SK-N-SH (cell line): ENCODE measurements at regions not wholly inside any gene's neighbourhood (a gene's known extent, or its start where the extent isn't known, plus 50 kb on each side); places are given as distances from the start of the nearest gene placed in this dataset.

Source experiments
- EZH2phosphoT487 ChIP-seq: fragments of 200-600 bp; sonication (generic); IDR thresholded peaks from 2 replicates; pipeline ENCODE4 v1.6.1; 2017; ENCODE audit warnings: low read depth, mixed run types, mild to moderate bottlenecking, antibody characterized with exemption, moderate library complexity, borderline replicate concordance
- FOSL2 ChIP-seq: IDR thresholded peaks from 2 replicates; pipeline ENCODE4 v1.4.0; 2012; ENCODE audit warnings: low read depth, mild to moderate bottlenecking, moderate library complexity, borderline replicate concordance
- FOXJ3 ChIP-seq: sonication (generic); formaldehyde crosslinking; IDR thresholded peaks from 2 replicates; pipeline ENCODE4 v1.5.1; 2020; ENCODE audit warnings: mild to moderate bottlenecking, missing genetic modification reagents
- GATA2 ChIP-seq: sonication (generic); formaldehyde crosslinking; IDR thresholded peaks from 2 replicates; pipeline ENCODE4 v1.5.0; 2020; ENCODE audit warnings: mild to moderate bottlenecking, missing genetic modification reagents
- IRF3 ChIP-seq: fragments of 150-350 bp; IDR thresholded peaks from 2 replicates; pipeline ENCODE4 v1.6.1; 2016; ENCODE audit warnings: mild to moderate bottlenecking, low read depth, low read length
- JUND ChIP-seq: IDR thresholded peaks from 2 replicates; pipeline ENCODE4 v1.4.0; 2012
- MEF2A ChIP-seq: IDR thresholded peaks from 2 replicates; pipeline ENCODE4 v1.4.0; 2012; ENCODE audit warnings: low read depth, borderline replicate concordance
- MXI1 ChIP-seq: IDR thresholded peaks from 2 replicates; pipeline ENCODE4 v1.6.1; 2012; ENCODE audit warnings: mild to moderate bottlenecking, low read depth, low read length, improper control_type of control experiment
- NRF1 ChIP-seq: IDR thresholded peaks from 2 replicates; pipeline ENCODE4 v1.6.1; 2012; ENCODE audit warnings: low read depth, mild to moderate bottlenecking, low read length
- POLR2AphosphoS5 ChIP-seq: IDR thresholded peaks from 2 replicates; pipeline ENCODE4 v1.6.1; 2012; ENCODE audit warnings: low read depth, low read length
- RAD21 ChIP-seq: IDR thresholded peaks from 2 replicates; pipeline ENCODE4 v1.6.1; 2012; ENCODE audit warnings: mild to moderate bottlenecking, low read length
- RCOR1 ChIP-seq: fragments of 150-350 bp; IDR thresholded peaks from 2 replicates; pipeline ENCODE4 v1.6.1; 2017; ENCODE audit warnings: antibody characterized with exemption, low read length
- RFX5 ChIP-seq: IDR thresholded peaks from 2 replicates; pipeline ENCODE4 v1.6.1; 2012; ENCODE audit warnings: mild to moderate bottlenecking, improper control_type of control experiment, low read length
- RXRA ChIP-seq: IDR thresholded peaks from 2 replicates; pipeline ENCODE4 v1.4.0; 2012; ENCODE audit warnings: low read depth, mild to moderate bottlenecking, borderline replicate concordance
- SMC3 ChIP-seq: IDR thresholded peaks from 2 replicates; pipeline ENCODE4 v1.6.1; 2012; ENCODE audit warnings: low read depth, low read length, improper control_type of control experiment
- TEAD4 ChIP-seq: IDR thresholded peaks from 2 replicates; pipeline ENCODE4 v1.4.0; 2012; ENCODE audit warnings: mild to moderate bottlenecking, borderline replicate concordance; ENCODE audit not compliant: insufficient read depth
- USF2 ChIP-seq: fragments of 150-350 bp; IDR thresholded peaks from 2 replicates; pipeline ENCODE4 v1.6.1; 2017; ENCODE audit warnings: antibody characterized with exemption, low read length, low read depth, borderline replicate concordance
- TF ChIP-seq, protein P1 (sequence below): fragments of 200-600 bp; sonication (generic); IDR thresholded peaks from 2 replicates; pipeline ENCODE4 v1.6.1; 2017; ENCODE audit warnings: antibody characterized with exemption, mild to moderate bottlenecking, moderate library complexity
- TF ChIP-seq, protein P2 (sequence below): IDR thresholded peaks from 2 replicates; pipeline ENCODE4 v1.4.0; 2012; ENCODE audit warnings: low read depth, borderline replicate concordance

DNA sequence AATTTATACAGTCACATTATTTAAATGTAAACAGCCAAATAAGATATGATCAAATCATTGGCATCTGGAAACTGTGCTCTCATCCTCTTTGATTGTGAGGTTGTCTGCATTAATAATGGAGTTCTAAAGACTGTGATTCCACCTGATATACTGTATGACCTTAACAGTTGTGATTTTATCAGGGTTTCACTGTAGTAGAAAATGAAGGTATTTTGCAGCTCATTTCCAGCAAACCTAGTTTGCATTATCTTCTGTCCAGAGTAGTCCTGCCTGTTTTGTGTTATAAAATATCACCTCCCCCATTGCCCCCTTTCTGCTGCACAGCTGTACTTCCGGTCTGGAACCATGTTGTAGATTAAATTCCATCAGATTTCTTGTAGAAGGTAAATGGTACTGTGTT is 731.6 kb upstream of the FANCL start (continued):
- no peak for TF ChIP-seq NRF1
- TF ChIP-seq MEF2A: no peak
- TF ChIP-seq, protein P1, sequence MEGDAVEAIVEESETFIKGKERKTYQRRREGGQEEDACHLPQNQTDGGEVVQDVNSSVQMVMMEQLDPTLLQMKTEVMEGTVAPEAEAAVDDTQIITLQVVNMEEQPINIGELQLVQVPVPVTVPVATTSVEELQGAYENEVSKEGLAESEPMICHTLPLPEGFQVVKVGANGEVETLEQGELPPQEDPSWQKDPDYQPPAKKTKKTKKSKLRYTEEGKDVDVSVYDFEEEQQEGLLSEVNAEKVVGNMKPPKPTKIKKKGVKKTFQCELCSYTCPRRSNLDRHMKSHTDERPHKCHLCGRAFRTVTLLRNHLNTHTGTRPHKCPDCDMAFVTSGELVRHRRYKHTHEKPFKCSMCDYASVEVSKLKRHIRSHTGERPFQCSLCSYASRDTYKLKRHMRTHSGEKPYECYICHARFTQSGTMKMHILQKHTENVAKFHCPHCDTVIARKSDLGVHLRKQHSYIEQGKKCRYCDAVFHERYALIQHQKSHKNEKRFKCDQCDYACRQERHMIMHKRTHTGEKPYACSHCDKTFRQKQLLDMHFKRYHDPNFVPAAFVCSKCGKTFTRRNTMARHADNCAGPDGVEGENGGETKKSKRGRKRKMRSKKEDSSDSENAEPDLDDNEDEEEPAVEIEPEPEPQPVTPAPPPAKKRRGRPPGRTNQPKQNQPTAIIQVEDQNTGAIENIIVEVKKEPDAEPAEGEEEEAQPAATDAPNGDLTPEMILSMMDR: no peak
- TF ChIP-seq FOXJ3 (CRISPR knock-in tag): 0 out of 2 replicates have a peak, but pooled peaks have one; percentile 25
- peak; percentile 88 for TF ChIP-seq GATA2 (CRISPR knock-in tag)
- TF ChIP-seq TEAD4: no peak
- TF ChIP-seq RXRA: no peak
- TF ChIP-seq EZH2phosphoT487: no peak
- TF ChIP-seq SMC3: no peak
- TF ChIP-seq, protein P2, sequence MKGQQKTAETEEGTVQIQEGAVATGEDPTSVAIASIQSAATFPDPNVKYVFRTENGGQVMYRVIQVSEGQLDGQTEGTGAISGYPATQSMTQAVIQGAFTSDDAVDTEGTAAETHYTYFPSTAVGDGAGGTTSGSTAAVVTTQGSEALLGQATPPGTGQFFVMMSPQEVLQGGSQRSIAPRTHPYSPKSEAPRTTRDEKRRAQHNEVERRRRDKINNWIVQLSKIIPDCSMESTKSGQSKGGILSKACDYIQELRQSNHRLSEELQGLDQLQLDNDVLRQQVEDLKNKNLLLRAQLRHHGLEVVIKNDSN: no peak
- no peak for TF ChIP-seq JUND
- no peak for TF ChIP-seq RFX5
- TF ChIP-seq RAD21: peak; percentile 14; the same call in 1 of the 2 replicates
- TF ChIP-seq FOSL2: no peak
- TF ChIP-seq USF2: no peak
- no peak for TF ChIP-seq POLR2AphosphoS5
- TF ChIP-seq IRF3: no peak
- TF ChIP-seq MXI1: no peak
- TF ChIP-seq RCOR1: peak; percentile 93
- TF ChIP-seq, all 33 proteins: peak for 6
